Activated T-cell treated with anti-CD3 and anti-CD28 coated beads, Interleukin-2, amount 50 U/mL, for 24 hours (primary cell): ENCODE measurements at regions not wholly inside any gene's neighbourhood (a gene's known extent, or its start where the extent isn't known, plus 50 kb on each side); places are given as distances from the start of the nearest gene placed in this dataset.

Source experiments
- DNase-seq: peaks from one replicate; pipeline ENCODE4 v3.0.0-alpha.2; 2020
- H3K27ac Mint-ChIP-seq: 2 replicates; pipeline ENCODE4 v1.8.0; 2020; ENCODE audit warnings: mild to moderate bottlenecking, mixed read lengths
- H3K27me3 Mint-ChIP-seq: 2 replicates; pipeline ENCODE4 v1.8.0; 2020; ENCODE audit warnings: mixed read lengths
- H3K36me3 Mint-ChIP-seq: 2 replicates; pipeline ENCODE4 v1.8.0; 2020; ENCODE audit warnings: low read depth, mixed read lengths
- H3K4me1 Mint-ChIP-seq: 2 replicates; pipeline ENCODE4 v1.8.0; 2020; ENCODE audit warnings: low read depth, mixed read lengths
- H3K4me3 Mint-ChIP-seq: 2 replicates; pipeline ENCODE4 v1.8.0; 2020; ENCODE audit warnings: mild to moderate bottlenecking, moderate library complexity, mixed read lengths
- H3K9me3 Mint-ChIP-seq: 2 replicates; pipeline ENCODE4 v1.8.0; 2020; ENCODE audit warnings: mixed read lengths

DNA sequence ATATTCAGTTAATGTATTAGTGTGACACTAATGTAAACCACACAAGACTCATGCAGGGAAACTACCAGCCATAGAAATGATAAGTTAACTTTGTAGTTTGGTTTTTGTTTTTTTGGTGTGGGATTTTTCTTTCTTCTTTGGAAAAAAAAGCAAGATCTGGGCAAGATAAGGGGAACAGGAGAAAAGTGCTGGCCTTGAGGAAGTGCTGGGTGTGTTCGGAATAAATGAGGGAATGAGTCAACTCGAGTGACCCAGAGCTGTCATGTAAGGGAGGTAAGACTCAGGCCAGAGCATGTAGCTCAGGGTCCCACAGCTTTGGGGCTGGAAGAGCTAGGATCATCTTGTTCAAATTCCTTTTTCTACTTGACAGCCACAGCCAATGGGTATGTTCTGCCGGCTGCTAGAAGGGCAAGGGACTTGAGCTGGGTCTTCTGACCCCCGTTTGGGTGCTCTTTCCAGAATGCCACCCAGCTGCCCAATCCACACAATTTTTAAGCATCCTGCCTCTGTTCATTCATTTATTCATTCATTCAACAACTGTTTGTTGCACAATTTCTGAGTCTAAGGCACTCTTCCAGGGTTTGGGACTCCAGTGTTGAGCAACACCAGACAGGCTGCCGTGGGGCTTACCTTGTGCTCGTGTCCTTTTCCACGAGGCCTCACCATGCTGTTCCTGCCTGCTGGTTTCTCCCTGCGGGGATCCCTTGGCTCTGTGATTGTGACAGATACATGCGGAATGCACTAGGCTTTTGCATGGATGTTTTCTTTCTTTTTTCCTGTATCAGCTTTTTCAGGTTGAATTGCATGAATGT, 54.5 kb downstream of the CLDN34 start:
- Mint-ChIP-seq H3K4me3 (no peak overlapping the region), H3K27ac (no peak overlapping the region)

GRCh38 chrX:10022273-10022541, 55.0 kb downstream of the CLDN34 start:
- Mint-ChIP-seq H3K9me3 (no peaks in the 10 kb centered on the region), H3K4me3 (no peak overlapping the region), H3K27me3 (peaks cover 18% of the 10 kb centered on the region), H3K36me3 (no peaks in the 10 kb centered on the region), H3K4me1 (peaks cover 13% of the 10 kb centered on the region), H3K27ac (no peak overlapping the region)
- no peak for DNase-seq

More for the DNA sequence above, 54.5 kb downstream of the CLDN34 start:
- Mint-ChIP-seq H3K4me1 (peaks cover 17% of the 10 kb centered on the region), H3K36me3 (no peaks in the 10 kb centered on the region), H3K9me3 (no peaks in the 10 kb centered on the region), H3K27me3 (peaks cover 22% of the 10 kb centered on the region)
- DNase-seq: no peak

DNA sequence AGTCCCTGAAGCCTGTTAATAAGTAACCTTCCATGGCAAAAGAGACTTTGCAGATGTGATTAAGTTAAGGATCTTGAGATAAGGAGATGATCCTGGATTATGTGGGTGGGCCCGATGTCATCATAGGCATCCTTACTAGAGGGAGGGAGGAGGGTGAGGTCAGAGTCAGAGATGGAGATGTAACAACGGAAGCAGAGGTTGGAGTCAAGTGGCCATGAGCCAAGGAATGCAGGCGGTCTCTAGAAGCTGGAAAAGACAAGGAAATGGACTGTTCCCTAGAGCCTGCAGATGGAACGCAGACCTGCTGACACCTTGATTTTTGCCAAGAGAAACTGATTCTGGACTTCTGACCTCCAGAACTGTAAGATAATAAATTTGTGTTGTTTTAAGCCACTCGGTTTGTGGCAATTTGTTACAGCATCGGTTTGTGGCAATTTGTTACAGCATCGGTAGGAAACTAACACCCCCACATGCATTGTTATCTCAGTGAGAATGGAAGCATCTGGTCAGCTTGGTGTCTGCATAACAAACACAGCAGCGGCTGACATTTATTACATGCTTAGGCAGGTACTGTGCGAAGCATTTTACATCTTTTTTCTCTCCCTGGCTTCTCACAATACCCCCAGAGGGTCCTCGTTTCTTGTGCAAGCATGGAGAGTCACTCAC, 55.6 kb downstream of the CLDN34 start:
- no peaks in the 10 kb centered on the region for H3K36me3 Mint-ChIP-seq
- peaks cover 12% of the 10 kb centered on the region for H3K4me1 Mint-ChIP-seq
- no peaks in the 10 kb centered on the region for H3K9me3 Mint-ChIP-seq
- peaks cover 18% of the 10 kb centered on the region for H3K27me3 Mint-ChIP-seq
- no peak for DNase-seq
- no peak overlapping the region for H3K4me3 Mint-ChIP-seq
- no peak overlapping the region for H3K27ac Mint-ChIP-seq

GRCh38 chrX:10023821-10024220, 56.7 kb downstream of the CLDN34 start:
- H3K4me3 Mint-ChIP-seq: no peak overlapping the region
- H3K27me3 Mint-ChIP-seq: peaks cover 18% of the 10 kb centered on the region
- H3K4me1 Mint-ChIP-seq: peaks cover 7% of the 10 kb centered on the region
- no peaks in the 10 kb centered on the region for H3K36me3 Mint-ChIP-seq
- no peaks in the 10 kb centered on the region for H3K9me3 Mint-ChIP-seq
- DNase-seq: no peak
- H3K27ac Mint-ChIP-seq: no peak overlapping the region

GRCh38 chrX:10025742-10026493, 58.8 kb downstream of the CLDN34 start:
- no peak overlapping the region for H3K4me3 Mint-ChIP-seq
- no peak for DNase-seq
- no peak overlapping the region for H3K27ac Mint-ChIP-seq
- H3K4me1 Mint-ChIP-seq: peaks cover 7% of the 10 kb centered on the region
- no peaks in the 10 kb centered on the region for H3K9me3 Mint-ChIP-seq
- H3K27me3 Mint-ChIP-seq: peaks cover 11% of the 10 kb centered on the region
- no peaks in the 10 kb centered on the region for H3K36me3 Mint-ChIP-seq

DNA sequence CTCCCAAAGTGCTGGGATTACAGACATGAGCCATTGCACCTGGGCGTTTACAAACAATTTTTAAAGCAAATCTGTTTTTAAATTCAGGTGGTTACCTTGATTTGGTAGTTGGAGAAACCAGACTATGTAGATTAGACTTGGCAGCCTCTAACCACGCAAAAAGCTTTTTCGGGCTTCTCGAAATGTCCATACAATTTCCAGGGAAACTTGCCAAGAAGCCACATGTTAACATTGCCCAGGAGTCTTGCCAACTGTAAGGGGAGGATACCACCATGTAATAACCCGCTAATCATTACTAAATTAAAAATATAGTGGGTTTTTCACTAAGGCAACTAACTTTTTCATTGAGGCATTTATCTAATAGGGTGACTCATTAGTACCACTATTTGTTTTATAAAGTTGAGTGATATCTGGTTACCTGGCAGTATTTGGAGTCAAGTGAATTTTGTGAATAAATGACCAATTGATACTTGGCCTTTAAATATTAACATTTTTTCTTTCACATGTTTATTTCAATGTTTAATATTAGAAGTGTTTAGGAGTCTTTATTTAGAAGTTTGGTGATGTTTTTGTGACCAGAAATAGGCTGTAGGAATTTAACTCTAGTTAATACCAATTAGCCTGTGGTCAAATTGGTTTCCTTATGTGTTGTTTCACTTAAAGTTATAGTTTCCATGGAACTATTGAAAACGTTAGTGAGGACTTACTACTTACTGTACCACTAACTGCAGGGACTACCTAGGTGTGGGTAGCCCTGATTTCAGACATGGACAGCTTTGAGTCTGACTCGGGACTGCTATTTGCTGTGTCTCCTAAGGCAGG, 61.3 kb downstream of the CLDN34 start:
- no peaks in the 10 kb centered on the region for H3K36me3 Mint-ChIP-seq
- peaks cover 17% of the 10 kb centered on the region for H3K27me3 Mint-ChIP-seq
- H3K4me3 Mint-ChIP-seq: no peak overlapping the region
- no peak overlapping the region for H3K27ac Mint-ChIP-seq
- no peak for DNase-seq
- no peaks in the 10 kb centered on the region for H3K9me3 Mint-ChIP-seq
- H3K4me1 Mint-ChIP-seq: peaks cover 9% of the 10 kb centered on the region

GRCh38 chrX:10030570-10030969, 63.4 kb downstream of the CLDN34 start:
- H3K36me3 Mint-ChIP-seq: no peaks in the 10 kb centered on the region
- no peak overlapping the region for H3K4me3 Mint-ChIP-seq
- peaks cover 13% of the 10 kb centered on the region for H3K27me3 Mint-ChIP-seq
- no peak overlapping the region for H3K27ac Mint-ChIP-seq
- no peaks in the 10 kb centered on the region for H3K9me3 Mint-ChIP-seq
- H3K4me1 Mint-ChIP-seq: peaks cover 11% of the 10 kb centered on the region
- DNase-seq: no peak

- Mint-ChIP-seq H3K27me3 (peaks cover 9% of the 10 kb centered on the region), H3K27ac (no peak overlapping the region), H3K36me3 (no peaks in the 10 kb centered on the region), H3K9me3 (no peaks in the 10 kb centered on the region), H3K4me3 (no peak overlapping the region), H3K4me1 (peaks cover 6% of the 10 kb centered on the region)
- DNase-seq: no peak
These were observed 64.6 kb downstream of the CLDN34 start for GRCh38 chrX:10031746-10032145.

- Mint-ChIP-seq H3K4me3 (no peak overlapping the region), H3K9me3 (no peaks in the 10 kb centered on the region)
These were observed 65.0 kb downstream of the CLDN34 start for GRCh38 chrX:10032147-10032546.

DNA sequence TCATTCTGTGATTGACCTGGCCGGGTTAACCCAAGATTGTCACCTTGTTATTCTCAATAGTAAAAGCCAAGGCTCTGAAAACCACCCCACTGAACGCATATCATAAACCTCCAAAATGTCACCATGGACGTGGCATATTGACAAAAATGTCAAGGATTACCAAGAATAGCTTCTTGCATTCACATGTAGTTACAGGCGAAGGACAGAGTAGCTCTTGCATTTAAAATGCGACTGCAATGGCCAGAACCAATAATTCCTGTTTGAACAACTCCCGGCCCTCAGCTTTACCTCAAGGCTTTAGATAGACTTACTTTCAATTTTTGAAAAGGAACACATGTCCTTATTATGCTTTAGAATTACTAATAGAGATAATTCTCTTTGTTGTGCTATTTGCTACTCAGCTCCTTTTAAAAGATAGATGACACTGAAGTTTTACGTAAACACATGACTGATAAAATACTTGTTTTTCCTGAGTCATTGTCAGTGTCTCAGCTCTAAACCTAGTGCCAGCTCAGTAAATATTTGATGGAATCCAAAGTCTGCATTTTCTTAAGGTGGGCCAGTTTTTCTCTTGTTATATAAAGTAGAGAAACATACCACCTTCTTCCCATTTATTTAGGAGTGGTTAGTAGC, 66.3 kb downstream of the CLDN34 start:
- Mint-ChIP-seq H3K4me1 (peaks cover 6% of the 10 kb centered on the region), H3K36me3 (no peaks in the 10 kb centered on the region), H3K9me3 (no peaks in the 10 kb centered on the region), H3K27me3 (peaks cover 9% of the 10 kb centered on the region), H3K27ac (no peak overlapping the region), H3K4me3 (no peak overlapping the region)
- DNase-seq: no peak

More at GRCh38 chrX:10032147-10032546, 65.0 kb downstream of the CLDN34 start:
- Mint-ChIP-seq H3K4me1 (peaks cover 6% of the 10 kb centered on the region), H3K36me3 (no peaks in the 10 kb centered on the region), H3K27ac (no peak overlapping the region), H3K27me3 (peaks cover 9% of the 10 kb centered on the region)
- no peak for DNase-seq

DNA sequence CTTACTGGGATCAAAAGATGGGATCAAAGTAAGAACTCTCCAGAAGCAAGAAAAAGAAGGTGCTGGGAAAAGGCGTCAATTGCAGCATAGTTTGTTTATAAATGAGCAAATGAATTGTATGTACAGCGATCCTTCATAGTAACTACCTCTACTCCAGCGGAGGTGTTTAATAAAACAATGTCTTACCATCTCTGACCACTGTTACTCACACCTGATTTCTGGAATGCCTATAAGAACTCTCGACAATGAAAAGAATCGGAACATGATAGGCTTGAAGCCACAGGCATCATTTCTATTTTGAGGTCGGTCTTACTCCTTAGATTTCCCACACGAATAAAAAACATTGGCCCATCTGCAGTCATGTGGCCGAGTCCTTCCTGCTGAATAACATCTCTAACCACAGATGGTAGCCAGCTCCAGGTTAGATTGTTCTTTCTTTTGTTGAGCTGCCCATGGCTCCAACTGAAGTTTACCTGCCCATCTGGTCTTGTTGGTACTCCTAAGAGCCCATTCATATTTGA, 67.6 kb downstream of the CLDN34 start:
- Mint-ChIP-seq H3K9me3 (no peaks in the 10 kb centered on the region), H3K4me3 (no peak overlapping the region), H3K27me3 (peaks cover 6% of the 10 kb centered on the region), H3K27ac (no peak overlapping the region), H3K4me1 (peaks cover 8% of the 10 kb centered on the region), H3K36me3 (no peaks in the 10 kb centered on the region)
- DNase-seq: no peak

DNA sequence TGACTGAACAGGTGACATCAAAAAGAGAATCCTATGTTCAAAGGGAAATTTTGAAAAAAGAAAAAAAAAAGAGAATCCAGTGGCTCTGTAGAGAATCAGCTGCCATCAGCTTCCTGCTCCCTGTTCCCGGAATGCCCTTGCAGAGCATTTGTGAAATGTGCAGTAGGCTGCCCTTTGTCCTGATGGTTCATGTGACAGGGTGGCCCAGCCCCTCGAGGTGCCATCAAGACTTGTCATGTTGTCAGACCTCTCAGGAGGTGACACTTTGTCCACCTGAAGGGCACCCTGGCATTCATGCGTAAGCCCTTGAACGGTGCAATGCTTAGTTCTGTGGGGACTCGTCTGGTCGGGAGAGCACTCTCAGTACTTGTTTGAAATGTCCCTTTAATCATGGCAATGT, 71.4 kb downstream of the CLDN34 start:
- H3K4me3 Mint-ChIP-seq: no peak overlapping the region
- H3K27ac Mint-ChIP-seq: no peak overlapping the region
- no peaks in the 10 kb centered on the region for H3K9me3 Mint-ChIP-seq
- peaks cover 5% of the 10 kb centered on the region for H3K27me3 Mint-ChIP-seq
- H3K36me3 Mint-ChIP-seq: no peaks in the 10 kb centered on the region
- no peak for DNase-seq
- H3K4me1 Mint-ChIP-seq: peaks cover 10% of the 10 kb centered on the region

DNA sequence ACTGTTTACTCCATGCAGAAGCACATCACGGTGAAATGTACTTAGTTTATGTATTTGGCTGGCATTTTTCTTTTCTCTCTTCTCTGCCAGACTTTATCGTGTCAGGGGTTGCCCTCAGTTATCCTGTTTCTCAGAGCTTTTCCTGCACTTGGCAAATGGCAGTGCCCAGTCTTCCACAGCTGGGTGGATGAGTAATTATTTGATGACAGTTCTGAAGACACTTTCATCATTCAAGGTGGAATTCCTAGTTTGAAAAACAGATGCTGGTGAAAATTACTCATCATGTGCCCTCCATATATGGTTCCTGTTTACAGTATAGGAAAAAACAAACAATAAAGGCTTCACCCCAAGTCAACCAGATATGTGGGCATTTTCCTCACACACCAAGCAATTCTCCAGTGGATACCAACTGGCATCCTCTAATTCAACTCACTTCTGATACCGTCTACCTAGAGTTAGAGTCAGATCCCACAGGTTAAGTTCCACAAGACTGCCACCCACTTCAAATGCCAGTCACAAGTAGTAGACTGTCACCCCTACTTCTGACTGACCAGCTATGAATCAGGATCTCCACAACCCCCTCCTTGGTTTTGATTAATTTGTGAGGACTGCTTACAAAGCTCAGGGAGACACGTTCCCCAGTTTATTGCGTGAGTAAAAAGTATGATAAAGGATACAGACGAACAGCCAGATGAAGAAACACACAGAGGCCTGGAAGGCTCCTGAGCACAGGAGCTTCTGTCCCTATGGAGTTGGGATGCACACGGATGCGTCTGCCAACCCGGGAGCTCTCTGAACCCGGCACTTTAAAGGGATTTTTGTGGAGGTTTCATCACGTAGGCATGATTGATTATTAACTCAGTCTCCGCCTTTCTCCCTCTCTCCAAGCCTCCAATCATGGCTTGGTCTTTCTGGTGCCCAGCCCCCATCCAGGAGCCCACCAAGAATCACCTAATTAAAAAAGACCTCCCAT, 72.9 kb downstream of the CLDN34 start:
- no peaks in the 10 kb centered on the region for H3K36me3 Mint-ChIP-seq
- peaks cover 8% of the 10 kb centered on the region for H3K4me1 Mint-ChIP-seq
- H3K27ac Mint-ChIP-seq: no peak overlapping the region
- no peak overlapping the region for H3K4me3 Mint-ChIP-seq
- peaks cover 5% of the 10 kb centered on the region for H3K27me3 Mint-ChIP-seq
- H3K9me3 Mint-ChIP-seq: no peaks in the 10 kb centered on the region
- no peak for DNase-seq
